ENCODE measurements at regions not wholly inside any gene's neighbourhood (a gene's known extent, or its start where the extent isn't known, plus 50 kb on each side); places are given as distances from the start of the nearest gene placed in this dataset.
"Not testable (repeated sequence)": the region's sequence is repeated elsewhere in the genome, so short reads cannot be mapped to it uniquely, and the experiment has no call there.

GRCh38 chr2:67776276-67776675 lies 286.5 kb downstream of the C1D start:
- no peak for DNase-seq

- no peak for DNase-seq
These were observed 285.8 kb downstream of the C1D start for GRCh38 chr2:67777010-67777409.

GRCh38 chr2:67777836-67778429 lies 284.9 kb downstream of the C1D start:
- DNase-seq = no peak

- DNase-seq = not testable (repeated sequence)
These were observed 282.0 kb downstream of the C1D start for GRCh38 chr2:67780841-67781240.

GRCh38 chr2:67782443-67782842 lies 280.4 kb downstream of the C1D start:
- DNase-seq = peak in 5 of 56 donors; percentile 1 to 7 (median 3)

GRCh38 chr2:67783026-67783425 lies 279.8 kb downstream of the C1D start:
- no peak for DNase-seq

GRCh38 chr2:67790622-67791021 lies 272.2 kb downstream of the C1D start:
- no peak for DNase-seq

- DNase-seq = no peak
These were observed 270.6 kb downstream of the C1D start for GRCh38 chr2:67792191-67792590.

GRCh38 chr2:67792681-67793091 lies 270.1 kb downstream of the C1D start:
- DNase-seq = no peak

- no peak for DNase-seq
These were observed 264.8 kb downstream of the C1D start for GRCh38 chr2:67797801-67798540.

- no peak for DNase-seq
These were observed 264.2 kb downstream of the C1D start for GRCh38 chr2:67798541-67799160.

GRCh38 chr2:67799886-67800285 lies 262.9 kb downstream of the C1D start:
- no peak for DNase-seq

- DNase-seq = no peak
These were observed 260.5 kb downstream of the C1D start for GRCh38 chr2:67802291-67802690.

- no peak for DNase-seq
These were observed 260.0 kb downstream of the C1D start for GRCh38 chr2:67802824-67803223.

- no peak for DNase-seq
These were observed 256.0 kb downstream of the C1D start for GRCh38 chr2:67806816-67807215.

- no peak for DNase-seq
These were observed 254.7 kb downstream of the C1D start for GRCh38 chr2:67808112-67808511.

GRCh38 chr2:67812682-67813081 lies 250.1 kb downstream of the C1D start:
- DNase-seq = no peak

- no peak for DNase-seq
These were observed 239.1 kb downstream of the C1D start for GRCh38 chr2:67823726-67824125.

GRCh38 chr2:67824186-67824585 lies 238.6 kb downstream of the C1D start:
- no peak for DNase-seq

GRCh38 chr2:67825476-67825875 lies 237.3 kb downstream of the C1D start:
- DNase-seq = no peak

GRCh38 chr2:67828066-67828465 lies 234.7 kb downstream of the C1D start:
- no peak for DNase-seq

- DNase-seq = no peak
These were observed 233.3 kb downstream of the C1D start for GRCh38 chr2:67829470-67829869.

GRCh38 chr2:67833632-67834031 lies 229.2 kb downstream of the C1D start:
- DNase-seq = no peak
